SK-N-SH treated with all-trans-retinoic acid at 6 μM for 48 hours (cell line): ENCODE measurements at regions not wholly inside any gene's neighbourhood (a gene's known extent, or its start where the extent isn't known, plus 50 kb on each side); places are given as distances from the start of the nearest gene placed in this dataset.

Experiments
- ARNTL ChIP-seq: fragments of 450-650 bp; formaldehyde crosslinking; IDR thresholded peaks from 2 replicates; pipeline ENCODE4 v1.5.0; 2020; ENCODE audit warnings: low read depth, mild to moderate bottlenecking, moderate library complexity, borderline replicate concordance
- BACH2 ChIP-seq: fragments of 250-450 bp; sonication (Bioruptor Pico); IDR thresholded peaks from 2 replicates; pipeline ENCODE4 v1.9.0; 2021; ENCODE audit warnings: mild to moderate bottlenecking, borderline replicate concordance
- CREB5 ChIP-seq: fragments of 250-450 bp; sonication (Bioruptor Pico); IDR thresholded peaks from 2 replicates; pipeline ENCODE4 v1.5.1; 2020; ENCODE audit warnings: low read depth, mild to moderate bottlenecking, moderate library complexity
- ESRRG ChIP-seq: fragments of 250-450 bp; sonication (Bioruptor Pico); IDR thresholded peaks from 2 replicates; pipeline ENCODE4 v1.6.1; 2021; ENCODE audit warnings: mild to moderate bottlenecking
- OSR1 ChIP-seq: fragments of 250-450 bp; sonication (Bioruptor Pico); IDR thresholded peaks from 2 replicates; pipeline ENCODE4 v1.8.0; 2022; ENCODE audit warnings: moderate library complexity, mild to moderate bottlenecking, inconsistent platforms
- PATZ1 ChIP-seq: fragments of 250-450 bp; sonication (Bioruptor Pico); IDR thresholded peaks from 2 replicates; pipeline ENCODE4 v1.8.0; 2020; ENCODE audit warnings: mild to moderate bottlenecking, moderate library complexity, borderline replicate concordance
- PPARA ChIP-seq: fragments of 250-450 bp; sonication (Bioruptor Pico); IDR thresholded peaks from 2 replicates; pipeline ENCODE4 v1.5.0; 2020; ENCODE audit warnings: mild to moderate bottlenecking, borderline replicate concordance
- RARB ChIP-seq: fragments of 250-450 bp; sonication (Bioruptor Pico); IDR thresholded peaks from 2 replicates; pipeline ENCODE4 v1.8.0; 2021; ENCODE audit warnings: mild to moderate bottlenecking, moderate library complexity
- SNAI2 ChIP-seq: fragments of 250-450 bp; sonication (Bioruptor Pico); IDR thresholded peaks from 2 replicates; pipeline ENCODE4 v1.5.0; 2020; ENCODE audit warnings: mild to moderate bottlenecking, moderate library complexity
- ZC3H10 ChIP-seq: fragments of 250-450 bp; sonication (Bioruptor Pico); IDR thresholded peaks from 2 replicates; pipeline ENCODE4 v1.5.1; 2021; ENCODE audit warnings: mild to moderate bottlenecking, moderate library complexity
- ZFP30 ChIP-seq: fragments of 450-650 bp; formaldehyde crosslinking; IDR thresholded peaks from 2 replicates; pipeline ENCODE4 v1.5.0; 2022; ENCODE audit warnings: mild to moderate bottlenecking, moderate library complexity
- ZNF70 ChIP-seq: fragments of 450-650 bp; formaldehyde crosslinking; IDR thresholded peaks from 2 replicates; pipeline ENCODE4 v1.5.0; 2020; ENCODE audit warnings: mild to moderate bottlenecking, moderate library complexity
- ZNF8 ChIP-seq: fragments of 450-650 bp; formaldehyde crosslinking; IDR thresholded peaks from 2 replicates; pipeline ENCODE4 v1.5.0; 2020; ENCODE audit warnings: mild to moderate bottlenecking, moderate library complexity

GRCh38 chr22:23375031-23375827, 194.9 kb downstream of the BCR start:
- no peak for TF ChIP-seq CREB5
- no peak for TF ChIP-seq RARB (CRISPR knock-in tag)
- no peak for TF ChIP-seq OSR1 (CRISPR knock-in tag)
- no peak for TF ChIP-seq ZC3H10 (CRISPR knock-in tag)
- TF ChIP-seq ESRRG (CRISPR knock-in tag): no peak
- TF ChIP-seq PATZ1 (CRISPR knock-in tag): no peak
- no peak for TF ChIP-seq ZNF8
- TF ChIP-seq ZNF70 (CRISPR knock-in tag): no peak
- TF ChIP-seq PPARA (CRISPR knock-in tag): no peak
- no peak for TF ChIP-seq SNAI2
- no peak for TF ChIP-seq BACH2 (CRISPR knock-in tag)
- TF ChIP-seq ZFP30 (CRISPR knock-in tag): no peak
- no peak for TF ChIP-seq ARNTL (CRISPR knock-in tag)
